ENCODE measurements at regions not wholly inside any gene's neighbourhood (a gene's known extent, or its start where the extent isn't known, plus 50 kb on each side); places are given as distances from the start of the nearest gene placed in this dataset.

DNA sequence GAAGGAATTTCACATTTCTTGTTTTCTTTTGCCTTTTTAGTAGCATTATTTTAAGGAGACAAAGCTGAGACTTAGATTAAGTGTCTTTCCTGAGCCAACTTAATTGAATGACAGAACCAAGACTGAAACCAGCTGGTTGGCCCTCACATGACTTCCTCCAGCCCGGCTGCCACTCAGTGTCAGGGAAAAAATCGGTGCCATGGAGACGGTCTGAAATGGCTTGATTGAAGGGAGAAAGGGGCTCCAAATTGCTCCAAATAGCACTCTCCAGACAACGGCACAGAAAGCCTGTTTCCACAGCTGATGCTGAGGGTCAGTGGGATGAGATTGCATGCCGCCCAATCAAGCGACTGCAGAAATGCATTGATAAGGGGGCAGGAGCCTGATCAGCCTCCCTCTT, 475.2 kb upstream of the IL12A start (continued):
- TF ChIP-seq ZNF462 (CRISPR knock-in tag; IDR thresholded peaks at IDR 0.05) (no peak), ZNF331 (CRISPR knock-in tag; IDR thresholded peaks at IDR 0.05; ENCODE audit: low read depth) (no peak), POLR2AphosphoS5 (IDR thresholded peaks at IDR 0.05; ENCODE audit: low read depth) (no peak), CREB1 (CRISPR knock-in tag; IDR thresholded peaks at IDR 0.05; ENCODE audit: low read depth) (no peak), ETS1 (IDR thresholded peaks at IDR 0.05) (no peak), REST (IDR thresholded peaks at IDR 0.05; ENCODE audit: unreplicated experiment) (no peak), NANOG (IDR thresholded peaks at IDR 0.05; ENCODE audit: borderline replicate concordance) (no peak)
